NCI-H82 treated with DMSO at 0.1 percent for 48 hours (cell line): ENCODE measurements at regions not wholly inside any gene's neighbourhood (a gene's known extent, or its start where the extent isn't known, plus 50 kb on each side); places are given as distances from the start of the nearest gene placed in this dataset.

Experiments
- DNase-seq: peaks from one replicate; lab custom pipeline; 2025; ENCODE audit not compliant: unreplicated experiment; lab: John Stamatoyannopoulos, UW

DNA sequence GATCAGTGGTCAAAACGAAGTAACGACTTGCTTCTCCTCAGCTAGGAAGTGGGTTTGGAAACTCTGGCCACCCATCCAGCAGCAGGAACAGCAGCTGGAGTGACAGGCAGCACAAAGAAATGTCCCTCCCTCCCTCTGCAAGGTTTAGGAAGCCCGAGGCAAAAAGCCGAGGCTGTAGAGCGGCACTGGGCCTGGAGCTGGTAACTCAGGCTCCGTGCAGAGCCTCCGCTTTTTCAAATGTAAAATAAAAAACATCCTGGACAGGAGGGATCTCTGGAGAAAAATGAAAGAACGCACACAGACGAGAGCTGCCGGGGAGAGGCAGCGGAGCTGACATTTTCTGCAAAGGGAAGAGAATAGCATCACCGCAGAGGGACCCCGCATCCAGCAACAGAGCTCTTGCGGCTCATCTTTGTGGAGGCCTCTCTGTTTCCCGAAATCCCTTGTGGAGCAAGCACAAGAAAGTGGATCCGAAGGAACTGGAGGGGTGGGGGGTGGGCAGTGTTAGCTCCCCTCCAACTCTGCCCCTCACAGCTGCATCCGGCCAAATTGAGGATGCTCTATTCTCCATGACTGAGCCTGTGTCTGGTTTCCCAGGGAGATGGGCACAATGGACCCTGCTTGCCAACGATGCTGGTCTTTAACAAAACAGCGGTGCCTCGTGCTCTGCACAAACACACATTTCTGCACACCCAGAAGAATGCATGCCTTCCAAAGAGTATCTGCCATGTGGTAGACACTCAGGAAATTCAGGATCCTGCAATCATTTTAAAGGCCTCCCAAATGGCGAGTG, 335.5 kb upstream of the ZFHX3 start:
- no peak for DNase-seq

DNA sequence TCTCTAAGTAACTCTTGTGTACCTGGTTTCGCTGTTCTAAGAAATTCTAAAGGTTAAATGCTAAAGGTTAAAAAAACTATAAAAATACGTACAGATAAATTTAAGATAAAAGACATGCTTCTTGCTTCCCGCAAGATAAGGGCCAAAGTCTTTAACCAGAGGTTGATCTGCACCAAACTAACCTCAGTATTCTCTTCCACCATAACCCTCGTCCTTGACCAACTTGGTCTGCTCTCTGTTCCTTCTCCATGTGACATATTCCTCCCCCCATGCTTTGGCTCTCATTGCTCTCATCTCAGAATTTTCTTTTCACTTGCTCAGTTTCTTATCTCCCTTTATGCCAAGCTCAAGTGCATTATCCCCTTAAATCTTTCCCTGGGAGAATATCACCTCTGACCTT, 330.5 kb upstream of the ZFHX3 start:
- DNase-seq, result no peak

DNA sequence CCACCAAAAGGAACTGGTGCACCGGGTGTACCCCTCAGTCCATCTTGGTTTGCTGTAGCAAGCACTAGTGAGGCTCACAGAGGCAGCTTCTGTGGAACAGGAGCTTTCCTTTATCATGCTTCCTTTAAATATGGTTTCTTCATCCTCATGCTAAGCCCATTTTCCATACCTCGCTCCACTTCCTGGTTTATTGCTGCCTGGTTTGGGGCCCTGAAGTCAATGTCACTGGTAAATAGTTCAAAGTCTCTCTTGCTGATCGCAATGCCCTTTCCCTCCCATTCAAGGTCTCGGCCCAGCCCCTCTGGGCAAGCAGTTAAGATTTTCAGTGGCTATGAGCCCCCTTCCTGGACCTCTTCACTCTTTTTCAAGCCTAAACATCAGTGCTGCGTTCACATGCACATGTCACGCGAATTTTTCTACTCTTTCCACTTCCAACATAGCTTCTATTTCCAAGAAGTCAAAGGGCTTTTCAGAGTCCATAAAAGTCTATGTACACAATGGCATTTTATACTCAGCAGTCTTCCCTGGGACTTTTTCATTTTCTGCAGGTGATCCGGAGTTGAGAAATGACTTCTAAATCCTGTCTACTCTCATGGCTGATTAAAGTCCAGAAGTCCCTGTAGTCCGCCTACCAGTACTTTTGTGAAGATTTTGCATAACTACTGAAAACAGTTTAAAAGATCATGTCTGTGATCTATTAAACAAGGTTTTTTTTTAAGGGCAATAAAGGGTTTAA, 323.8 kb upstream of the ZFHX3 start:
- DNase-seq, result no peak

DNA sequence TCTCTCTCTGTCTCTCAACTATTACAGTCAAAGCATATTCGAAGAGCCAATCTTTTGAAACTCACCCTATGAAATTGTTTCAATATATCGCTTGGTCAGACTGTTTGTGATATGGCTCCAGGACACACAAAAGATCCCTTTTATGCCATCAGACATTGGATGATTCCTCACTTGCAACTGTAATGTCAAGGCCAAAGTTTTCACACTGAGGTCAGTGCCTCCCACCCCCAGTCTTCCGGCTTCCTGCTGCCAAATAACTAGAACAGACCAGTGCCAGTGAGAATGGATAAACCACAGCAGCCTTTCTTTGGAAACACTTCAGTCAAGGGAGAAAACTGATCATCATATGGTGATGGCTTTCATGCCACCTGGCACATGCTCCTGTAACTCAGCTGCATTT, 321.9 kb upstream of the ZFHX3 start:
- no peak for DNase-seq

- no peak for DNase-seq
These were observed 320.8 kb upstream of the ZFHX3 start for GRCh38 chr16:73368715-73369114.

GRCh38 chr16:73365016-73365551, 317.2 kb upstream of the ZFHX3 start:
- peak; percentile 36 for DNase-seq

DNA sequence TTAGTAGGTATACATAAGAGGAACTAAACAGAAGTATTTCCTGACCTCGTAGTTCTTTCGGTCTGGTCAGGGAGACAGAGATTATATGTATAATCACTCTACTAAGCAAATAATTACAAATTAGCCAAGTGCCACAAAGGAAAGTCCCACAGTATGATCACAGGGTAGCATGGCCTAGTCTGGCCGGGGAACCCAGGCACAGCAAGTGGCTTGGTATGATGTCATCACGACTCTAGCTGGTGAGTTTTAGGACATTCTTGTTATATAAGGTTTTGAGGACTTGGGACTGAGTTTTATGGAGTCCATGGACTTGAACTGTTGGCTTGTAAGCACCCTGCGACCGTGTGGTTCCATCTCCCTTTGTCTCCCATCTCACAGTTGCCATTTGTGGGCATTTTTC, 316.5 kb upstream of the ZFHX3 start:
- no peak for DNase-seq

DNA sequence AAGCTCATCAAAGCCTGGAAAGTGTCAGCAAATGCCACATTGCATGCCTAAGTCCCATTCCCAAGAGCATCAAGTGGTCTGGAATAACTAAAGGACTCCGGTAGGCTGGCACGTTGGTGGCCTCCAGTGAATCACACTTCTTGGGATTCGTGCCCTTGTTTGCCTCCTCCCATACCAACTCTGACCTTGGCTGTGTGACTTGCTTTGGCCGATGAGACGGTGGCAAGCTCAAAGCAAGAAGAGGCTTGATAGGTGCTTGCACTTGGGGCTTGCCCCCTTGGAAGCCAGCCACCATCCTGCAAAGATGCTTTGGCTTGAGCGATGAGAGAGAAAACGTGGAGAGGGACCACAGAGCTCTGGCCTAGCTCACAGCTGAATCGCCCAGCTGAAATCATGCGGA, 313.1 kb upstream of the ZFHX3 start:
- DNase-seq, result no peak

DNA sequence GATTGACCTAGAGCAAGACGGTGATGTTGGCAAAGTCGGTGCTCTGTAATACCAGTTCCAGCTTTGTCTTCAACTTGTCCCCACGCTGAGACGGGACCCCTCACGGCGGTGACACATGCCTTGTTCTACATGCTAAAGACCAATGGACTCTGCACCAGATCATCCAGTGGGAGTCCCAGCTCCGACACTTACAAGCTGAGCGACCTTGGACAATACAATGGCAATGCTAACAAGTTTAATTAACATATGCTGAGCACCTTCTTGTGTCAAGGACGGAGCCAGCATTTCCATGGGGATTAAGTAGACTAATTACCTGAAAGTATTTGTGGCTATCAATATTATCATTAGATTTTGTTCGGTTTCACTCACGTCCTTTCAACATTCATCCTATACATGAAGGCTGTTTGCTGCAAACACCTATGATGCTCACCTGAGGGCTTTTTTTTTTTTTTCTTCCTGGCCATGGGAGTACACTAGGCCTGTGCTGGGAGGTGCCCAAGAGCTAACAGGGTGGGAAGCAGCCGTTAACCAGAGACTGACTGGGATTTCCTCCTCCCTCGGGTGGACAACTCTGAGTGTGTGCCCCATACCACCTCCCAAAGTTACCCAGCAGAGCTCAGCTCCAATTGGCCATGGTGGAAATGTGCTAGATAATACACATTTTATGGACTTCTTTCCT, 308.6 kb upstream of the ZFHX3 start:
- DNase-seq, result no peak

DNA sequence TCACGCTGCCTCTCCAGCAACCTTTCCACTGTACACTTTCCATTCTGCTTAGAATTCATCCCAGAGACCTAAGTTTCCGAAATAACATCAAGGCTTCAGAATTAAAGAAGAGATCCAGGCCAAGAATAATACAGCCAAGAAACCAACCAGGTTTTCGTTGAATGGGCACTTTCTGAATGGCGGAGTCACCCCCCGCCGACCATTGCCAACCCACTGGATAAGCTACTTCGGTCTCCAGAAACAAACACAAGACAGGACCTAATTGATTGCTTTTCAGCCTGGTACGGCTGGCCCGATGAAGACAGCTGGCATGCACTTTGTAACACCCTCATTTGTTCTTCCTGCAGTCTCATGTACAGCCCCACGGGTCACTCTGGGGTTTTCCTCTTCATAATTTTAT, 308.1 kb upstream of the ZFHX3 start:
- DNase-seq, result no peak

DNA sequence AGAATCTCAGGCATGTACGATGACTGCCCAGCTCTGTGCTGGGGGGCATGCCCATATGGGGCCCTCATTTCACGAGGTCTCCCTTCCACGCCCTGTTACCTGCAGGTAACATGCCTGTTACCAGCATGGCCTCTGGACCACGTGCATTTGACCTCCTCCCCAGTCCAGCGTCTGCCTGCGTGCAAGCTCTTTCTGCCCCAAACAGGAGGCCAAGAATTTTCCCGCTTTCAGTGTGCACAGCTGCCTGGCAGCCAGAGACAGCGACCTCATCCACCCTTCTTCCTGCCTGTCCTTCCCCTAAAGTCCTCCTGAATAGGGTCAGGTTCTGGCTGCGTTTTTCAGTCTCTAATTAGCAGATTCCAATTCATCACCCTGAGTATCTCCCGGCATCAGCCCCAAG, 306.5 kb upstream of the ZFHX3 start:
- DNase-seq, result no peak

- no peak for DNase-seq
These were observed 303.0 kb upstream of the ZFHX3 start for GRCh38 chr16:73350707-73351452.

GRCh38 chr16:73347500-73348375, 299.8 kb upstream of the ZFHX3 start:
- DNase-seq, result no peak

GRCh38 chr16:73339821-73340220, 291.9 kb upstream of the ZFHX3 start:
- DNase-seq, result no peak

- DNase-seq, result no peak
These were observed 289.7 kb upstream of the ZFHX3 start for GRCh38 chr16:73337373-73338296.

GRCh38 chr16:73329358-73330286, 281.7 kb upstream of the ZFHX3 start:
- DNase-seq, result no peak

- no peak for DNase-seq
These were observed 279.0 kb upstream of the ZFHX3 start for GRCh38 chr16:73326770-73327470.
